K562 (cell line): ENCODE measurements at regions not wholly inside any gene's neighbourhood (a gene's known extent, or its start where the extent isn't known, plus 50 kb on each side); places are given as distances from the start of the nearest gene placed in this dataset.

ENCODE experiments used
- ATAC-seq: fragments of 200-7000 bp; cut with Tn5 transposase; 3 replicates; pipeline ENCODE4 v1.9.1; 2020; ENCODE audit warnings: moderate library complexity
- BruUV-seq: library from RNA; stranded (reverse); fragments of 400-500 nt; replicated peaks from 2 replicates; lab custom pipeline; 2021; lab: Mats Ljungman, UMichigan
- CTCF ChIA-PET: fragments of 300-600 bp; formaldehyde crosslinking; extraction: SDS; loops from one replicate; lab custom pipeline; 2021; ENCODE audit warnings: low intra/inter-chr PET ratio; lab: Yijun Ruan, JAX
- POLR2A ChIA-PET: fragments of 300-600, 350-650 bp; sonication (Branson Sonifier 250); formaldehyde crosslinking; extraction: SDS; loops from one replicate; lab custom pipeline; 2021; ENCODE audit warnings: antibody characterized with exemption, inconsistent platforms; lab: Yijun Ruan, JAX
- DNase-seq, 4 experiments: peaks; one replicate each; pipeline versions ENCODE4 v3.0.0 to v3.0.0-alpha.2; 2011 to 2018; ENCODE audit warnings: low spot score in 3 of 4, mixed read lengths in 3 of 4; ENCODE audit errors: extremely low read depth in 1 of 4
- FAIRE-seq: peaks from 2 replicates; lab custom pipeline; 2011; peaks lifted over from hg19 to GRCh38; lab: Jason Lieb, UNC
- H2AFZ ChIP-seq: 2 replicates; pipeline ENCODE4 v1.6.0; 2011; ENCODE audit warnings: low read depth, low read length, control low read depth, inconsistent platforms
- H3K27ac ChIP-seq: fragments of 200-600 bp; 3 replicates; pipeline ENCODE4 v1.8.0; 2011; ENCODE audit warnings: low read depth, mild to moderate bottlenecking, control low read depth, inconsistent platforms, low read length, moderate library complexity, mixed read lengths; ENCODE audit errors: extremely low read depth
- H3K27me3 ChIP-seq, 2 experiments: fragments of 300-600 bp in 1 of 2; 2 replicates in 1 of 2; 3 replicates in 1 of 2; pipeline versions ENCODE4 v1.6.0 to v1.8.0; 2011; ENCODE audit warnings: inconsistent platforms in 2 of 2, low read length in 2 of 2, mild to moderate bottlenecking in 1 of 2, mixed read lengths in 1 of 2, moderate library complexity in 1 of 2; ENCODE audit not compliant: control insufficient read depth in 2 of 2, insufficient read depth in 2 of 2
- H3K36me3 ChIP-seq: fragments of 300-600 bp; 3 replicates; pipeline ENCODE4 v1.8.0; 2011; ENCODE audit warnings: mild to moderate bottlenecking, low read length, inconsistent platforms; ENCODE audit not compliant: control insufficient read depth, insufficient read depth
- H3K4me1 ChIP-seq, 2 experiments: fragments of 200-600 bp in 1 of 2; replicated peaks in 1 of 2; 2 replicates in 1 of 2; 3 replicates in 1 of 2; pipeline versions ENCODE4 v1.5.1 to v1.8.0; 2011; ENCODE audit warnings: inconsistent platforms in 2 of 2, low read length in 2 of 2, mild to moderate bottlenecking in 1 of 2, mixed read lengths in 1 of 2, moderate library complexity in 1 of 2; ENCODE audit not compliant: control insufficient read depth in 2 of 2, insufficient read depth in 2 of 2
- H3K4me2 ChIP-seq: 2 replicates; pipeline ENCODE4 v1.6.1; 2011; ENCODE audit warnings: low read length, control low read depth, inconsistent platforms, mixed read lengths; ENCODE audit not compliant: insufficient read depth
- H3K4me3 ChIP-seq: fragments of 200-600 bp; sonication (generic), shearing (Covaris generic); 2 replicates; pipeline ENCODE4 v1.5.1; 2016; ENCODE audit warnings: control low read depth, inconsistent platforms
- H3K79me2 ChIP-seq: fragments of 200-600 bp; 3 replicates; pipeline ENCODE4 v1.8.0; 2011; ENCODE audit warnings: low read length, inconsistent platforms; ENCODE audit not compliant: control insufficient read depth, insufficient read depth
- H3K9ac ChIP-seq, 2 experiments: 2 replicates each; pipeline versions ENCODE4 v1.6.0 to v1.6.1; 2011; ENCODE audit warnings: low read depth in 2 of 2, low read length in 2 of 2, control low read depth in 1 of 2, inconsistent platforms in 1 of 2, mild to moderate bottlenecking in 1 of 2, mixed read lengths in 1 of 2; ENCODE audit not compliant: insufficient read depth in 1 of 2
- H3K9me1 ChIP-seq: one replicate; pipeline ENCODE4 v1.6.0; 2011; ENCODE audit warnings: inconsistent platforms, mild to moderate bottlenecking, low read length, moderate library complexity; ENCODE audit not compliant: control insufficient read depth, insufficient read depth
- H3K9me3 ChIP-seq: replicated peaks from 2 replicates; pipeline ENCODE4 v1.5.1; 2011; ENCODE audit warnings: low read depth, low read length, inconsistent platforms; ENCODE audit not compliant: control insufficient read depth, insufficient read depth
- H4K20me1 ChIP-seq: replicated peaks from 2 replicates; pipeline ENCODE4 v1.6.1; 2011; ENCODE audit warnings: low read length, inconsistent platforms, mixed read lengths; ENCODE audit not compliant: control insufficient read depth, insufficient read depth
- FOXA1 ChIP-seq: fragments of 450-650 bp; IDR thresholded peaks from 2 replicates; pipeline ENCODE4 v1.6.1; 2016; ENCODE audit warnings: mild to moderate bottlenecking, borderline replicate concordance
- L3MBTL2 ChIP-seq: fragments of 450-650 bp; IDR thresholded peaks from 2 replicates; pipeline ENCODE4 v1.6.1; 2016; ENCODE audit warnings: mild to moderate bottlenecking, moderate library complexity
- NELFE ChIP-seq: IDR thresholded peaks from 2 replicates; pipeline ENCODE4 v1.6.1; 2011; ENCODE audit warnings: mild to moderate bottlenecking; ENCODE audit not compliant: insufficient read depth, insufficient read length
- SIRT6 ChIP-seq: IDR thresholded peaks from one replicate; pipeline ENCODE4 v1.6.1; 2012; ENCODE audit warnings: low read depth, mild to moderate bottlenecking, control low read depth, inconsistent platforms, low read length, moderate library complexity
- SOX6 ChIP-seq: fragments of 450-650 bp; IDR thresholded peaks from 2 replicates; pipeline ENCODE4 v1.6.1; 2014; ENCODE audit warnings: mild to moderate bottlenecking
- ZNF197 ChIP-seq: fragments of 200-800 bp; sonication (Bioruptor generic); IDR thresholded peaks from 2 replicates; pipeline ENCODE4 v1.6.1; 2016; ENCODE audit warnings: low read depth, missing genetic modification characterization, missing compliant biosample characterization
- ZNF695 ChIP-seq: fragments of 450-650 bp; formaldehyde crosslinking; IDR thresholded peaks from 2 replicates; pipeline ENCODE4 v1.4.0; 2020; ENCODE audit warnings: mild to moderate bottlenecking, moderate library complexity
- ZNF707 ChIP-seq: fragments of 250-450 bp; sonication (Bioruptor Pico); conservative IDR thresholded peaks from 2 replicates; pipeline ENCODE4 v1.8.0; 2022; ENCODE audit warnings: inconsistent platforms, mild to moderate bottlenecking, moderate library complexity
- WGBS: fragments of 100-300 bp; shearing (Covaris generic); methylation state at CpG from one replicate; pipeline ENCODE4 v1.1.6; 2016; ENCODE audit warnings: low coverage, mixed read lengths; ENCODE audit not compliant: insufficient coverage; ENCODE audit errors: missing lambda C conversion rate; 5-methylcytosine and 5-hydroxymethylcytosine counted together
- in situ Hi-C: fragments of 300-500 bp; cut with MboI; formaldehyde crosslinking; loops from 4 replicates; pipeline ENCODE4 v1.15.0; 2018; ENCODE audit warnings: inconsistent platforms, mixed read lengths
- intact Hi-C: fragments of 100-400 bp; cut with micrococcal nuclease; formaldehyde crosslinking; loops from 2 replicates; pipeline ENCODE4 v1.14.2; 2022
- TF ChIP-seq, protein P1 (sequence below): fragments of 450-650 bp; IDR thresholded peaks from 2 replicates; pipeline ENCODE4 v1.6.1; 2017; ENCODE audit warnings: mild to moderate bottlenecking, moderate library complexity
- TF ChIP-seq, protein P2 (sequence below): fragments of 450-650 bp; IDR thresholded peaks from 2 replicates; pipeline ENCODE4 v1.6.1; 2016; ENCODE audit warnings: borderline replicate concordance
- TF ChIP-seq, protein P3 (sequence below), 2 experiments: fragments of 450-650 bp; formaldehyde crosslinking in 1 of 2; IDR thresholded peaks; 2 replicates each; pipeline versions ENCODE4 v1.4.0 to v1.6.1; 2014 to 2020; ENCODE audit warnings: mild to moderate bottlenecking in 2 of 2, borderline replicate concordance in 1 of 2, low read depth in 1 of 2

DNA sequence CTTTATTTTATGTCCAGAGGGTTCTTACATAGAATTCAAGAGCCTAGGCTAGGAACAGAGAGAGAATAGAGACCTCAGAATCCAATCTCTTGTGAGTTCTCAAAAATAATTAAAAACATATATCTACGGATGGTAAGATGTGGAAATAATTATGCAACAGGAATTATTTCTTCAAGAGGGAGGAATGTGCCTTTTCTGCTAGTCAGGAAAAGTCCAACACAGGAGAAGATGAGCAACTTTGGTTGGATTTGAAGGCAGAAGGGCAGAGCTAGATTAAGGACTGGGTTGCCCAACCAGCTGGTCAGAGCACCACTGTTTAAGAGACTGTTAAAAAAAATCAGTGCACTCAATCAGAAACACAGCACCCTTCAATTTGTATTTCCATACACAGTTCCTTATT, 365.5 kb downstream of the ETNK1 start:
- Histone ChIP-seq H3K9me3 (no peaks in the 10 kb centered on the region), H3K4me3 (no peak overlapping the region), H3K27ac (no peak overlapping the region), H2AFZ (no peak overlapping the region), H3K9ac (no peak overlapping the region), H3K36me3 (no peaks in the 10 kb centered on the region), H3K4me2 (no peak overlapping the region), H3K4me1 (no peaks in the 10 kb centered on the region), H3K27me3 (no peaks in the 10 kb centered on the region), H3K9me1 (no peaks in the 10 kb centered on the region), H4K20me1 (no peaks in the 10 kb centered on the region), H3K79me2 (no peaks in the 10 kb centered on the region)
- intact Hi-C loops = no loop called here
- ATAC-seq (no peak), FAIRE-seq (no peak), DNase-seq (no peak)
- CTCF ChIA-PET = no interaction called here
- 0% methylated on average over 1 of the region's 1 CpG for WGBS
- in situ Hi-C loops = no loop called here
- POLR2A ChIA-PET = interaction anchor here (0.9 kb wide), 1 partner anchor 1070 kb away, joined by 3 read pairs; no protein-coding TSS in a partner anchor
- TF ChIP-seq SOX6 (no peak), ZNF197 (CRISPR knock-in tag) (no peak), NELFE (no peak), ZNF695 (CRISPR knock-in tag) (no peak), SIRT6 (no peak), FOXA1 (no peak), ZNF707 (CRISPR knock-in tag) (no peak), L3MBTL2 (no peak)
- TF ChIP-seq, protein P1, sequence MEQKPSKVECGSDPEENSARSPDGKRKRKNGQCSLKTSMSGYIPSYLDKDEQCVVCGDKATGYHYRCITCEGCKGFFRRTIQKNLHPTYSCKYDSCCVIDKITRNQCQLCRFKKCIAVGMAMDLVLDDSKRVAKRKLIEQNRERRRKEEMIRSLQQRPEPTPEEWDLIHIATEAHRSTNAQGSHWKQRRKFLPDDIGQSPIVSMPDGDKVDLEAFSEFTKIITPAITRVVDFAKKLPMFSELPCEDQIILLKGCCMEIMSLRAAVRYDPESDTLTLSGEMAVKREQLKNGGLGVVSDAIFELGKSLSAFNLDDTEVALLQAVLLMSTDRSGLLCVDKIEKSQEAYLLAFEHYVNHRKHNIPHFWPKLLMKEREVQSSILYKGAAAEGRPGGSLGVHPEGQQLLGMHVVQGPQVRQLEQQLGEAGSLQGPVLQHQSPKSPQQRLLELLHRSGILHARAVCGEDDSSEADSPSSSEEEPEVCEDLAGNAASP = no peak
- TF ChIP-seq, protein P2, sequence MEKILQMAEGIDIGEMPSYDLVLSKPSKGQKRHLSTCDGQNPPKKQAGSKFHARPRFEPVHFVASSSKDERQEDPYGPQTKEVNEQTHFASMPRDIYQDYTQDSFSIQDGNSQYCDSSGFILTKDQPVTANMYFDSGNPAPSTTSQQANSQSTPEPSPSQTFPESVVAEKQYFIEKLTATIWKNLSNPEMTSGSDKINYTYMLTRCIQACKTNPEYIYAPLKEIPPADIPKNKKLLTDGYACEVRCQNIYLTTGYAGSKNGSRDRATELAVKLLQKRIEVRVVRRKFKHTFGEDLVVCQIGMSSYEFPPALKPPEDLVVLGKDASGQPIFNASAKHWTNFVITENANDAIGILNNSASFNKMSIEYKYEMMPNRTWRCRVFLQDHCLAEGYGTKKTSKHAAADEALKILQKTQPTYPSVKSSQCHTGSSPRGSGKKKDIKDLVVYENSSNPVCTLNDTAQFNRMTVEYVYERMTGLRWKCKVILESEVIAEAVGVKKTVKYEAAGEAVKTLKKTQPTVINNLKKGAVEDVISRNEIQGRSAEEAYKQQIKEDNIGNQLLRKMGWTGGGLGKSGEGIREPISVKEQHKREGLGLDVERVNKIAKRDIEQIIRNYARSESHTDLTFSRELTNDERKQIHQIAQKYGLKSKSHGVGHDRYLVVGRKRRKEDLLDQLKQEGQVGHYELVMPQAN = no peak
- TF ChIP-seq, protein P3, sequence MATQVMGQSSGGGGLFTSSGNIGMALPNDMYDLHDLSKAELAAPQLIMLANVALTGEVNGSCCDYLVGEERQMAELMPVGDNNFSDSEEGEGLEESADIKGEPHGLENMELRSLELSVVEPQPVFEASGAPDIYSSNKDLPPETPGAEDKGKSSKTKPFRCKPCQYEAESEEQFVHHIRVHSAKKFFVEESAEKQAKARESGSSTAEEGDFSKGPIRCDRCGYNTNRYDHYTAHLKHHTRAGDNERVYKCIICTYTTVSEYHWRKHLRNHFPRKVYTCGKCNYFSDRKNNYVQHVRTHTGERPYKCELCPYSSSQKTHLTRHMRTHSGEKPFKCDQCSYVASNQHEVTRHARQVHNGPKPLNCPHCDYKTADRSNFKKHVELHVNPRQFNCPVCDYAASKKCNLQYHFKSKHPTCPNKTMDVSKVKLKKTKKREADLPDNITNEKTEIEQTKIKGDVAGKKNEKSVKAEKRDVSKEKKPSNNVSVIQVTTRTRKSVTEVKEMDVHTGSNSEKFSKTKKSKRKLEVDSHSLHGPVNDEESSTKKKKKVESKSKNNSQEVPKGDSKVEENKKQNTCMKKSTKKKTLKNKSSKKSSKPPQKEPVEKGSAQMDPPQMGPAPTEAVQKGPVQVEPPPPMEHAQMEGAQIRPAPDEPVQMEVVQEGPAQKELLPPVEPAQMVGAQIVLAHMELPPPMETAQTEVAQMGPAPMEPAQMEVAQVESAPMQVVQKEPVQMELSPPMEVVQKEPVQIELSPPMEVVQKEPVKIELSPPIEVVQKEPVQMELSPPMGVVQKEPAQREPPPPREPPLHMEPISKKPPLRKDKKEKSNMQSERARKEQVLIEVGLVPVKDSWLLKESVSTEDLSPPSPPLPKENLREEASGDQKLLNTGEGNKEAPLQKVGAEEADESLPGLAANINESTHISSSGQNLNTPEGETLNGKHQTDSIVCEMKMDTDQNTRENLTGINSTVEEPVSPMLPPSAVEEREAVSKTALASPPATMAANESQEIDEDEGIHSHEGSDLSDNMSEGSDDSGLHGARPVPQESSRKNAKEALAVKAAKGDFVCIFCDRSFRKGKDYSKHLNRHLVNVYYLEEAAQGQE (IDR thresholded peaks at IDR 0.05; ENCODE audit: borderline replicate concordance) = no peak
- TF ChIP-seq, protein P3 (CRISPR knock-in tag; IDR thresholded peaks at IDR 0.05; ENCODE audit: low read depth) = no peak
- BruUV-seq = no TSS peak
